Esophagus squamous epithelium (tissue), 5 donors: ENCODE measurements at regions not wholly inside any gene's neighbourhood (a gene's known extent, or its start where the extent isn't known, plus 50 kb on each side); places are given as distances from the start of the nearest gene placed in this dataset.
A peak's percentile ranks its signal among the peaks of the same experiment; 100 is the strongest.

Source experiments
- DNase-seq: peaks from one replicate; lab custom pipeline; 2025; lab: John Stamatoyannopoulos, UW
- H3K27ac ChIP-seq, 4 donors: fragments of 200-600 bp; sonication (generic); one replicate each; pipeline ENCODE4 v1.5.1; 2016 to 2019; ENCODE audit warnings: mild to moderate bottlenecking in 1 of 4
- H3K27me3 ChIP-seq, 4 donors: fragments of 200-600 bp; sonication (generic); 1 replicate in 3 of 4; 2 replicates in 1 of 4; pipeline versions ENCODE4 v1.5.1 to v1.6.0; 2017 to 2021; ENCODE audit warnings: antibody characterized with exemption in 1 of 4
- H3K36me3 ChIP-seq, 3 donors: fragments of 200-600 bp; sonication (generic); one replicate each; pipeline ENCODE4 v1.5.1; 2016 to 2019
- H3K4me1 ChIP-seq, 3 donors: fragments of 200-600 bp; sonication (generic); one replicate each; pipeline ENCODE4 v1.5.1; 2017 to 2019
- H3K4me3 ChIP-seq, 4 donors: fragments of 200-600 bp; sonication (generic); 1 replicate in 3 of 4; 2 replicates in 1 of 4; pipeline ENCODE4 v1.5.1; 2016 to 2019; ENCODE audit warnings: mild to moderate bottlenecking in 2 of 4, moderate library complexity in 1 of 4
- H3K9me3 ChIP-seq, 3 donors: fragments of 200-600 bp; sonication (generic); one replicate each; pipeline ENCODE4 v1.5.1; 2016 to 2019
- POLR2A ChIP-seq, 4 donors: fragments of 450-650 bp; IDR thresholded peaks; one replicate each; pipeline ENCODE4 v1.6.1; 2017; ENCODE audit warnings: antibody characterized with exemption in 4 of 4, mild to moderate bottlenecking in 4 of 4, moderate library complexity in 3 of 4
- WGBS, 2 donors: methylation state at CpG; one replicate each; pipeline ENCODE4 v1.1.5; 2018; 5-methylcytosine and 5-hydroxymethylcytosine counted together
- intact Hi-C: fragments of 100-400 bp; cut with DNase I; formaldehyde crosslinking; loops from one replicate; pipeline ENCODE4 v1.15.0; 2022
- TF ChIP-seq, protein P1 (sequence below), 6 experiments: fragments of 450-650 bp in 4 of 6; fragments of 200-600 bp in 2 of 6; sonication (generic) in 2 of 6; IDR thresholded peaks; one replicate each; pipeline ENCODE4 v1.5.1; 2016 to 2019; ENCODE audit warnings: antibody characterized with exemption in 6 of 6, mild to moderate bottlenecking in 4 of 6, moderate library complexity in 4 of 6
- donor health status: DM: yes; HTN: yes; CAD: no.

DNA sequence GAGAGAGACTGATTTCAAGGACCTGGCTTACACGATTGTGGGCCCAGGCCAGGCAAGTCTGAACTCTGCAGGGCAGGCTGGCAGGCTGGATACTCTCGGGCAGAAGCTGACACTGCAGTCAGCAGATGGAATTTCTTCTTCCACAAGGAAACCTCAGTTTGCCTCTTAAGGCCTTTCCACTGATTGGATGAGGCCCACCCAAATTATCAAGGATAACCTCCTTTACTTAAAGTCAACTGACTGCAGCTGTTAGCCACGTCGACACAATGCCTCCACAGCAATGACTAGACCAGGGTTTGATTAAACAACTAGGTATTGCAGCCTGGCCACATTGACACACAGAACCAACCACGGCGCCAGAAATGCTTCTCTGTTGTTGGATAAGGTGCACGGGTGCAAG lies 130.5 kb downstream of the PSMG1 start:
- H3K36me3 ChIP-seq: no peaks in the 10 kb centered on the region
- H3K27me3 ChIP-seq: no peaks in the 10 kb centered on the region
- no peaks in the 10 kb centered on the region for H3K9me3 ChIP-seq
- H3K4me1 ChIP-seq: peaks cover 9 to 60% (median 44%) of the 10 kb centered on the region in 3 donors
- DNase-seq: no peak
- intact Hi-C loops: no loop called here
- TF ChIP-seq, protein P1, sequence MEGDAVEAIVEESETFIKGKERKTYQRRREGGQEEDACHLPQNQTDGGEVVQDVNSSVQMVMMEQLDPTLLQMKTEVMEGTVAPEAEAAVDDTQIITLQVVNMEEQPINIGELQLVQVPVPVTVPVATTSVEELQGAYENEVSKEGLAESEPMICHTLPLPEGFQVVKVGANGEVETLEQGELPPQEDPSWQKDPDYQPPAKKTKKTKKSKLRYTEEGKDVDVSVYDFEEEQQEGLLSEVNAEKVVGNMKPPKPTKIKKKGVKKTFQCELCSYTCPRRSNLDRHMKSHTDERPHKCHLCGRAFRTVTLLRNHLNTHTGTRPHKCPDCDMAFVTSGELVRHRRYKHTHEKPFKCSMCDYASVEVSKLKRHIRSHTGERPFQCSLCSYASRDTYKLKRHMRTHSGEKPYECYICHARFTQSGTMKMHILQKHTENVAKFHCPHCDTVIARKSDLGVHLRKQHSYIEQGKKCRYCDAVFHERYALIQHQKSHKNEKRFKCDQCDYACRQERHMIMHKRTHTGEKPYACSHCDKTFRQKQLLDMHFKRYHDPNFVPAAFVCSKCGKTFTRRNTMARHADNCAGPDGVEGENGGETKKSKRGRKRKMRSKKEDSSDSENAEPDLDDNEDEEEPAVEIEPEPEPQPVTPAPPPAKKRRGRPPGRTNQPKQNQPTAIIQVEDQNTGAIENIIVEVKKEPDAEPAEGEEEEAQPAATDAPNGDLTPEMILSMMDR (IDR thresholded peaks at IDR 0.05): no peak
- no peak for TF ChIP-seq POLR2A (IDR thresholded peaks at IDR 0.05)
- H3K4me3 ChIP-seq: no peak overlapping the region
- H3K27ac ChIP-seq: peak overlapping the region in 1 of 4 donors; percentile 16
- 58 to 67% methylated on average over 5 to 7 of the region's 7 CpGs for WGBS, 2 donors

DNA sequence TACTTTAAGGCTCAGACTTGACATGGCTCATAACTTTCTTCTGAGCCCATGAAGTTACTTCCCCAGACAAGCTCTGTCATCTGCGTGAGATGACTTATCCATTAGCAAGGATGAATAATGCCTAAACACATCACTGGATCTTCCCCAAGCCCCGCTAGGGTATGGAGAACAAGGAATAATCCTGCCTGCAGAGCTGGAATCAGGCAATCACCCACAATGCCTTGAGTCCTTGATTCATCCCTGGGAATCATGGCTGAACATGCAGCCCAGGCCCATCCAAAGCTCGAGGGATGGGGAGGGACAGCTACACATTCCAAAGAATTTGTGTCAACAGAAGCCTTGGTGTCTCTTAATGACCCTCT lies 131.7 kb downstream of the PSMG1 start:
- WGBS, 2 donors: 18 to 39% methylated on average over 2 to 3 of the region's 3 CpGs
- no peaks in the 10 kb centered on the region for H3K9me3 ChIP-seq
- no peak for TF ChIP-seq POLR2A (IDR thresholded peaks at IDR 0.05)
- TF ChIP-seq, protein P1 (IDR thresholded peaks at IDR 0.05): no peak
- peak overlapping the region in 3 of 4 donors; percentile 27 to 55 (median 27) for H3K27ac ChIP-seq
- H3K4me3 ChIP-seq: no peak overlapping the region
- DNase-seq: no peak
- intact Hi-C loops: no loop called here
- H3K4me1 ChIP-seq: peaks cover 9 to 58% (median 44%) of the 10 kb centered on the region in 3 donors
- H3K27me3 ChIP-seq: no peaks in the 10 kb centered on the region
- no peaks in the 10 kb centered on the region for H3K36me3 ChIP-seq

DNA sequence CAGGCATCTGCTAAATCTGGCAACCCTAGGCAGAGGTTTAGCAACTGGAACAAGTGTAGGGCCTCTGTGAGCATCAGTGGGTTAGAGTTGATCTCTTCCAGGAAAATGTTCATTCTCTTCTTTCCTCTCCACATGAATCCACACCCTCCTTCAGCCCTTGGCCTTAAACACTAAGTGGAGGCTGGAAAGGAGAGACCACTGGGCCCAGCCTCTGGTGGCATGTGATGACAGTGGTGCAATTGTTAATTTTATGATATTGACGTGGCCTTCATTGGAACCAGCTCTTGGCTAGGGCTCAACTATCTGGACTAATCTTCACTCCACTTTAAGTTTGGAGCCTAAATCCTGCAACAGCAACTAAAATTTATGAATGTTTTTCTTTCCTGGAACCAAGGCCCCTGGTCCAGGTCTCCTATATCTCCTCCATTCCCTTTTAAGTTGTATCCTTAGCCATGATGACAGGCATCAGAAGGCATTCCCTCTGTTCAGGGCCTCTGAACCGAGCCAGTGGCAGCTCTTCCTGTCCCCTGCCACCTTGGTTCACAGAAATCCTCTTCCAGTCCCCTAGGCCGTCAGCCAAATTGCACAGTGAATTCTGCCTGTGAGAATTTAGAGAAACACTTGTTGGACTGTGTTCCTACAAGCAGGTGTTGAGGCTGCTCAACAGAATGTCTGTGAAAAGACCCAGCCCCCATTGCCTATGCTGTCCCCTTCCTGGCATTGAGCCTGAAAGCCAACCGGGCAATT lies 132.2 kb downstream of the PSMG1 start:
- Histone ChIP-seq H3K9me3 (no peaks in the 10 kb centered on the region), H3K27ac (peak overlapping the region in 3 of 4 donors; percentile 27 to 55 (median 27)), H3K4me3 (no peak overlapping the region), H3K27me3 (no peaks in the 10 kb centered on the region), H3K36me3 (no peaks in the 10 kb centered on the region), H3K4me1 (peaks cover 9 to 58% (median 42%) of the 10 kb centered on the region in 3 donors)
- TF ChIP-seq POLR2A (IDR thresholded peaks at IDR 0.05): no peak
- TF ChIP-seq, protein P1 (IDR thresholded peaks at IDR 0.05): no peak
- 32 to 35% methylated on average over 3 to 4 of the region's 4 CpGs for WGBS, 2 donors
- DNase-seq: no peak
- intact Hi-C loops: no loop called here

DNA sequence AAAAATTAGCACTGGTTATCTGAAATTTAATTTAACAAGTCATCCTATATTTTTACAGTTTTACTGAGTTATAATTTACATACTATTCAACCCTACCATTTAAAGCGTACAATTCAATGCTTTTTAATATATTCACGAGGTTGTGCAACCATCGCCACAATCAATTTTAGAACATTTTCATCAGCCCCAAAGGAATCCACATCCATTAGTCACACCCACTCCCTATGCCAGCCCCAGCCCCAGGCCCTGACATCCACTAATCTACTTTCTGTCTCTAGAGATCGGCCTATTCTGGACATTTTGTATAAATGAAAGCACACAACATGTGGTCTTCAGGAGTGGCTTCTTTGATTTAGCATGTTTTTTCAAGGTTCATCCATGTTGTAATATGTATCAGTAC lies 134.7 kb downstream of the PSMG1 start:
- 38 to 54% methylated on average over 4 of the region's 4 CpGs for WGBS, 2 donors
- Histone ChIP-seq H3K4me1 (peaks cover 5 to 35% (median 34%) of the 10 kb centered on the region in 3 donors), H3K9me3 (no peaks in the 10 kb centered on the region), H3K27ac (peak overlapping the region in 2 of 4 donors; percentile 61 to 62), H3K4me3 (no peak overlapping the region), H3K36me3 (no peaks in the 10 kb centered on the region), H3K27me3 (no peaks in the 10 kb centered on the region)
- intact Hi-C loops: no loop called here
- no peak for TF ChIP-seq POLR2A (IDR thresholded peaks at IDR 0.05)
- TF ChIP-seq, protein P1 (IDR thresholded peaks at IDR 0.05): no peak
- DNase-seq: no peak

DNA sequence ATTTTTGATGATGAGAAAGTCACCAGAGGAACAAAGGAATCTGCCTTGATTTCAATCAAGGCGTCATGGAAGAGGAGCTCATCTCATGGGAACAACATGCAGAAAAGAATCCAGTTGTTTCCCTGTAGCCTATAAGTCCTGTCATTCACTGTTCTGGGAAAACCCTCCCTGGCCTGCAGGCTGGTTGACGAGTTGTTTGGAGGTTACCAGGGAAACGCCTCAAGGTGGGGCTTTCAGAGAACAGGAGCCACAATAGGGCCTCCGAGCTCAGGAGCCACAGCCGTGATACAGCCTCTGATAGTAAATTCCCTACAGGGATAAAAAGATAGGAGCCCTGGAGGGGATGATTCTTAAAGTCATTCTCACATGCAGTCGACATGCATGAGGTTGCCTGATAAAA lies 135.2 kb downstream of the PSMG1 start:
- Histone ChIP-seq H3K4me3 (no peak overlapping the region), H3K9me3 (no peaks in the 10 kb centered on the region), H3K4me1 (peaks cover 5 to 35% (median 33%) of the 10 kb centered on the region in 3 donors), H3K27me3 (no peaks in the 10 kb centered on the region), H3K36me3 (no peaks in the 10 kb centered on the region), H3K27ac (peak overlapping the region; percentile 41 to 62 (median 60))
- intact Hi-C loops: no loop called here
- no peak for DNase-seq
- WGBS, 2 donors: 34 to 43% methylated on average over 6 of the region's 6 CpGs
- TF ChIP-seq, protein P1 (IDR thresholded peaks at IDR 0.05): no peak
- TF ChIP-seq POLR2A (IDR thresholded peaks at IDR 0.05): no peak
